8988T (cell line): ENCODE measurements at regions not wholly inside any gene's neighbourhood (a gene's known extent, or its start where the extent isn't known, plus 50 kb on each side); places are given as distances from the start of the nearest gene placed in this dataset.
"Not testable (repeated sequence)": the region's sequence is repeated elsewhere in the genome, so short reads cannot be mapped to it uniquely, and the experiment has no call there.

Experiments
- DNase-seq: peaks from one replicate; pipeline ENCODE4 v3.0.0; 2011

DNA sequence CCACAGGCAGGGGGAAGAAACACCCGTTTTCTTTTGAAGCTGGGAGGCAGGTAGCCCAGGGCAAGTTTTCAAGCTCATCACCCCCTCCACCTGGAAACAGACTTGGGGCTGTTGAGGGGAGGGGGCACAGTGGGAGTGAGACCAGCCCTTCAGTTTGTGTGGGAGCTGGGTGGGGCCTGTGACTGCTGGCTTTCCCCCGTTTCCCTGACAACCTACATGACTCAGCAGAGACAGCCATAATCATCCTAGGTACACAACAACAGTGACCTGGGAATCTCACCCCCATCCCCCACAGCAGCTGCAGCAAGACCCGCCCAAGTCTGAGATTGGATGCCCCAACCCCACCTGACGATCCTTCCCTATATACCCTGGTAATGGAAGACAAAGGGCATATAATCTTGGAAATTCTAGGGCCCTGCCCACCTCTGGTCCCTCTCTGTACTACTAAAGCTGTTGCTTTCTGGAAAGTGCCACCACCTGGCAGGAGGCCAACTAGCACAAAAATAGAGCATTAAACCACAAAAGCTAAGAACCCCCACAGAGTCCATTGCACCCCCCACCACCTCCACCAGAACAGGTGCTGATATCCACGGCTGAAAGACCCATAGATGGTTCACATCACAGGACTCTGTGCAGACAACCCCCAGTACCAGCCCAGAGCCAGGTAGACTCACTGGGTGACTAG lies 422.2 kb upstream of the SGO1 start:
- DNase-seq, result no peak

DNA sequence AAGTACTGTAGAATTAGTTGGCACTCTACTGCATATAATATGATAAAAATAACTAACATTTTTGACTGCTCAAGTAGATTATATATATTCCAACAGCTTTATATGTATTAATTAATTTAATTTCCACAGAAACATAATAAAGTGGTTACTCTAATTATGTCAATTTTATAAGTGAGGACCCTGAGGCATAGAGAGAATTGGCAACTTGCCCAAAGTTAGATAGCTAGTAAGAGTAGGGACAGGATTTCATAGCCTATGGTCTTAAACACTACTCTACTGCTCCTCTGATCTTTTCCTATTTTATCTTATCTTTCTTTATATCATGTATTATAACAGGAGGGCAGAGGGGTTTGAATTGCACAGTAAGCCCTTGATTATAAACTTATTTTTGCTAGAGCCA lies 418.7 kb upstream of the SGO1 start:
- DNase-seq, result no peak

DNA sequence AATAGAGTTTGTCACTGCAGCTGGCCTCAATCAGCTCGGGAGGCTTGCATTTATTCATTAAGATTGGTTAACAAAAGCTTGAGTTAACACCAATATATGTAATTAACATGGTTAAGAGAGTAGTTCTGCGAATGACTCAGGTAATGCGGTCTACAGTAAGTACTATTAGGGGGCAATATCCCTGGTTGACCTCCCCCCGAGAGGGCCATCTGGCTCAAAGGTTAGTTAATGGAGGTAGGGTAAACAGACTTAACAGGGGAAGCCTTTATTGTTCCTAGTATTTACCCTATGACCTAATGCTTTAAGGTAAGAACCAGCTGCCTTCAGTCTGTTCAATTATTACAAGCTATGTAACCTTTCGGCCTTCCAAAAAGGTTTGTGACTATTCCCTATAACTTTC lies 403.3 kb upstream of the SGO1 start:
- no peak for DNase-seq

DNA sequence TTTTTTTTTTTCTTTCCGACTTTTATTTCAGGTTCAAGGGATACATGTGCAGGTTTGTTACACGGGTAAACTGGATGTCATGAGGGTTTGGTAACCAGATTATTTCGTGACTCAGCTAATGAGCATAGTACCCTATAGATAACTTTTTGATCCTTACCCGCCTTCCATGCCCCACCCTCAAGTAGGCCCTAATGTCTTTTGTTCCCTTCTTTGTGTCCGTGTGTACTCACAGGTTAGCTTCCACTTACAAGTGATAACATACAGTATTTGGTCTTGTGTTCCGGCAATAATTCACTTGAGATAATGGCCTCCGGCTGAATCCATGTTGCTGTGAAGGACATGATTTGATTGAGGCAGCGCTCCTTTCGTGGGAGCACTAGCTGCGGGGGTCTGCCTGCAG lies 402.8 kb upstream of the SGO1 start:
- no peak for DNase-seq

- no peak for DNase-seq
Observed at GRCh38 chr3:20583648-20584047, 397.6 kb upstream of the SGO1 start.

- no peak for DNase-seq
Observed at GRCh38 chr3:20576228-20576627, 390.2 kb upstream of the SGO1 start.

GRCh38 chr3:20575146-20575545 lies 389.1 kb upstream of the SGO1 start:
- no peak for DNase-seq

DNA sequence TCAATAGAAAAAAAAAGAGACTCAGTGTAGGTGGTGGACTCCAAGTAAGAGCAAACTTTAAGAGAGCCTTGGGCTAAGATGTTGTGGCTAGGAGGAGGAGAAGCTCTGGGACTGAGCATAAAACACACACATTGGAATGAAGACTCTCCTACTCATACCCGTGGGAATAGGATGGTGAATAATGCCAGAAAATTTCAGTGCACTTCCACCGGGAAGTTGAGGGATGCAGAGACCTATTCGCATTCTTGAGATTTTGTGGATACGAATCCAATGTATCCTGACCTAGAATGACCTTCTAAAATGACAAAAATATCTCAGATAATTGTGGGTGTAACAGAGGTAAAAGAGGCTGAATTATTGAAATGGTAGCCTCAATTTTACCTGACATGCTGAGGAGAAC lies 388.7 kb upstream of the SGO1 start:
- no peak for DNase-seq

DNA sequence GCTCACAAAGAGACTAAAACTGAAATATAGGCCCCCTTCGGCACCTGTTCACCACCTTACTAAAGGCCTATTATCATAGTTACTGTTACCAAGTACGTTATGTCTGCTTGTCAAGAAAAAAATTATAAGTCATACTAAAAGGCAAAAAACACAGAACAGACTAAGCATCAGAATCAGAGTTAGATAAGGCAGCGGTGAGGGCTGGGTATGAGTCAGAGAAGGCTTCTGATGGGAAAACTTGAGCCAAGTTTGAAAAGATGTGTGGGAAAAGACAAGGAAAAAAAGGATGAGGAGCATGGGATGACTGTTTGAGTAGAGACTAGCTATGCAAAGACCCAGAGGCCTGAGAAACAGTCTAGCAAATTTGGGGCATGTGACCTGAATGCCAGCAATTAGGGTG lies 387.2 kb upstream of the SGO1 start:
- DNase-seq, result no peak

GRCh38 chr3:20572473-20572872 lies 386.5 kb upstream of the SGO1 start:
- no peak for DNase-seq

DNA sequence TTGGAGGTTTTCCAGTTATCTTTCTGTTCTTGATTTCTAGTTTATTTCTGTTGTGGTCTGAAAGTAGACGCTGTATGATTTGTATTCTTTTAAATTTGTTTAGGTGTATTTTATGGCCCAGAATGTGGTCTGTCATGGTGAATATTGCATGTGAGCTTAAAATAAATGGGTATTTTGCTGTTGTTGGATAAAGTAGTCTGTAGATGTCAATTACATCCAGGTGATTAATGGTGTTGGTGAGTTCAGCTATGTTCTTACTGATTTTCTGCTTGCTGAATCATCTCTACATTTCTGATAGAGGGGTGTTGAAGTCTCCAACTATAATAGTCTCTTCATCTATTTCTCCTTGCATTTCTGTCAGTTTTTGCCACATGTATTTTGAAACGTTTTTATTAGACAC lies 383.3 kb upstream of the SGO1 start:
- DNase-seq, result no peak

DNA sequence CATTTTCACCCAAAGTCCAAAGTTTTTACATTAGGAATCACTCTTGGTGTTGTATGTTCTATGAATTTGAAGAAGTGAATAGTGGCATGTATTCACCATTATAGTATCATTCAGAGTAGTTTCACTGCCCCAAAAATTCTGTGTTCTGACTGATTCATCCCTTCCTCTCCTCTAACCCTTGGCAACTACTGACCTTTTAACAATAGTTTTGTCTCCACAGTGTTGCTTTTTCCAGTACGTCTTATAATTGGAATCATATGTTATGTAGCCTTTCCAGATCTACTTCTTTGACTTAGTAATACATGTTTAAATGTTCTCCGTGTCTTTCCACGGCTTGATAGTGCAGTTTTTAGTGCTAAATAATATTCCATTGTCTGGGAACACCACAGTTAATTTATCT lies 379.0 kb upstream of the SGO1 start:
- no peak for DNase-seq

- no peak for DNase-seq
Observed at GRCh38 chr3:20563985-20564384, 378.0 kb upstream of the SGO1 start.

GRCh38 chr3:20563251-20563650 lies 377.2 kb upstream of the SGO1 start:
- no peak for DNase-seq

DNA sequence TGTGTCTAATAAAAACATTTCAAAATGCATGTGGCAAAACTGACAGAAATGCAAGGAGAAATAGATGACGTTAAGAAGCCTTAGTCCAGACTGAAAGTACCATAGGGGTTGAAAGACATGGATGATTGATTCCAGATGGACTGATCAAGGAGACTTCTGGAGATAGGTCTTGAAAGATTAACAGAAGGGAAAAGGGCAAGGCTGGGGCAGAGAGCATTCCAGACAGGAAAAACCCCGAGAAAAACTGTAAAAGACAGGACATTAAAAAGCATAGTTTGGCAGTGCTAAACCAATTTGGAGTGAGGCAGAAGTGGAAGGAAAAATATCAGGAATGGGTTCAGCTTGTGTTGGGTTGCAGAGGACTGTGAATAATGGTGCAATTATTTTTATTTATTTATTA lies 375.2 kb upstream of the SGO1 start:
- DNase-seq, result no peak

- DNase-seq, result not testable (repeated sequence)
Observed at GRCh38 chr3:20560446-20560845, 374.4 kb upstream of the SGO1 start.

- DNase-seq, result no peak
Observed at GRCh38 chr3:20558161-20558560, 372.2 kb upstream of the SGO1 start.

- DNase-seq, result no peak
Observed at GRCh38 chr3:20556661-20557060, 370.7 kb upstream of the SGO1 start.

- no peak for DNase-seq
Observed at GRCh38 chr3:20552605-20553275, 366.7 kb upstream of the SGO1 start.

- not testable (repeated sequence) for DNase-seq
Observed at GRCh38 chr3:20547361-20548269, 361.6 kb upstream of the SGO1 start.

DNA sequence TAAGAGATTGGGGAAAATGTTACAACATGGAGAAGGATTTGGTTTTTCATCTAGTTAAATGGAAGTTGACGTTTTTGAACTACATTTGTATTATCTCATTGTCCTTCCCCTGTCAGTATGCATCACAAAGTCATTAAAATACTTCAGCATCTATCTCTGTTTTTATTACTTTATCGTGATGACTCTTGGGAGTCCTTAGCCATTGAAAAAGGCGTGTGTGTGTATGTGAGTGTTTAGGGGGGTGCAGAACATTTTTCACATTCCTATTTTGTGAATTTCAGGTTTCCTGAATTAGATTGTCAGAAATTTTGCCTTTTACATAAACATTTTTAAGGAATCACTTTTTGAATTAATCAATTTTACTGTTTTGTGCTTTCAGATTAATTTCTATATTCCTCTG lies 360.6 kb upstream of the SGO1 start:
- no peak for DNase-seq

GRCh38 chr3:20543535-20544226 lies 357.7 kb upstream of the SGO1 start:
- DNase-seq, result no peak

DNA sequence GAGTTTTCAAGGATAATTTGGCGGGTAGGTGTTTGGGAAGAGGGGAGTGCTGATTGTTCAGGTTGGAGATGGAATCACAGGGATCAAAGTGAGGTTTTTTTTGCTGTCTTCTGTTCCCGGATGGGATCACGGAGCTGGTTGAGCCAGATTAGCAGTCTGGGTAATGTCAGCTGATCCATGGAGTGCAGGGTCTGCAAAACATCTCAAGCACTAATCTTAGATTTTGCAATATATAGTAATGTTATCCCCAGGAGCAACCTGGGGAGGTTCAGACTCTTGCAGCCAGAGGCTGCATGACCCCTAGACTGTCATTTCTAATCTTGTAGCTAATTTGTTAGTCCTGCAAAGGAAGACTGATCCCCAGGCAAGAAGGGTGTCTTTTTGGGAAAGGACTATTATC lies 354.1 kb upstream of the SGO1 start:
- no peak for DNase-seq
